GM19035 (cell line): ENCODE measurements at regions not wholly inside any gene's neighbourhood (a gene's known extent, or its start where the extent isn't known, plus 50 kb on each side); places are given as distances from the start of the nearest gene placed in this dataset.

Experiments
- ATAC-seq: cut with Tn5 transposase; IDR thresholded peaks from one replicate; pipeline ENCODE4 v1.9.1; 2021; ENCODE audit not compliant: unreplicated experiment

DNA sequence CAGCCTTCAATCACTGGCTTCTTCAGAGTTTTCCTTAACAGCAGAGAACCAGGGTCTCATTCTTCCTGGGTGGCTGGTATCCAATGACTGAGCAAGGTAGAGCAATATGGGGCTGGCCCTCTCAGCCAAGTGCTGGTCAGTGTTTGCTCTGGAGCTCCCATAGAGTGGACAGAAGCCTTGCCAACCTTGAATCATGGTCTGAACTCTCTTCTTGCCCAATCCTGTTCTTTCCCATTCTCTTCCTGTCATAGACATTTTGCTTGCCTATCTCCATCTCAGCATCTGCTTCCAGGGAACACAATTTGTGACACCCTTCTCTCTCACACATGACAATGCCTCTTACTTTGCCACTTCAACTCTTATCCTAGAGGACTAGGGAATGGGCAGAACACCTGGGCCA is 245.6 kb upstream of the PEX5L start:
- ATAC-seq: no peak

- no peak for ATAC-seq
Measured at GRCh38 chr3:180283251-180283650, 246.5 kb upstream of the PEX5L start.

- no peak for ATAC-seq
Measured at GRCh38 chr3:180284331-180285110, 247.8 kb upstream of the PEX5L start.

- ATAC-seq: no peak
Measured at GRCh38 chr3:180287703-180288102, 251.0 kb upstream of the PEX5L start.

- no peak for ATAC-seq
Measured at GRCh38 chr3:180288816-180289215, 252.1 kb upstream of the PEX5L start.

DNA sequence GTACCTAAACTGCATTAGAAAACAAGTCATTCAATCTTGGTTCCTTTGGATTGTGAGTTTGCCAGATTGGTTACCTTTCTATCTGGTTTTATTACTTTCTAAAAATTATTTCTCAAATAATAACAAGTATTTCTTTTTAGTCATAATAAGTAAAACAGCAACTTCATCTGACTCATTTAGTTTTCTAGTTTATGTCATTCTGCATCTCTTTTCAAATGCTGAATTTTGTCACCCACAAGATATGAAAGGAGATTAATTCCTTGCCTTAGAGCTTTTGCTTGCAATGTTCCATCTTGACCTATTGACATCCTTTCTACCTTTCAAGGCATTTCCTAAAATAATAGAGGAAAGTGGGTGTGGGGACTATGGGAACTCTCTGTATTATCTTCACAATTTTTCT is 253.6 kb upstream of the PEX5L start:
- no peak for ATAC-seq

DNA sequence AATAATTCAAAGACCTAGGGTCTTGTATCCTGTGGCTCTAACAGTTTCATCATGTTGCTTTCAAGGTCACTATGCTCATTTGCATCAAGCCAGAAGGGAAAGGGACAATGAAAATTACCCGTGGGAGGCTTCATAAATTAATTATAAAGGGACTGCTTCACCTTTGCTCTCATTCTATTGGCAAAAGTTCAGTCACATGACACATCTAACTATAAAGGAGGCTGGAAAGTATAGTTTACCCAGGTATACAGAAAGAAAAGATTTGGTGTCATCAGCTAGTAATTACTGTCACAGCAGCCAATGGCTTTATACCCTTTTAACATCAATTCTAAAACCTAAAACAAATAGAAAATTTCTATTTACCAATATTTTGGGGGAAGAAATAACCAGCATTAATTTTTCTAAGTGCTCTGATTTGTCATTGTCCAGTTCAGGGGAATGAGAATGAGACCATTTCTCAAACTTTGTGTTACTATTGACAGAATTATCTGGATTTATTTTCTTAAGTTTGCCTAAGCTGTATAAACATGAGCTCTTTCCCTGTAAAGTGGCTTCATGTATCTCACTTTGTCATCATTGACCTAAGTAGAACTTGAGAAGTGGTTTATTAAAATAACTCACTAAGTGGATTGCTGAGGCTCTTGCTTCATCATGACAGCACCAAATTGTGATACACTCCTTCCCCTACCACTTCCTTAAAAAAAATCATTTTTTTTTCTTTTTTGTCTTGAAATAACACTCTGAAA is 257.7 kb upstream of the PEX5L start:
- no peak for ATAC-seq

DNA sequence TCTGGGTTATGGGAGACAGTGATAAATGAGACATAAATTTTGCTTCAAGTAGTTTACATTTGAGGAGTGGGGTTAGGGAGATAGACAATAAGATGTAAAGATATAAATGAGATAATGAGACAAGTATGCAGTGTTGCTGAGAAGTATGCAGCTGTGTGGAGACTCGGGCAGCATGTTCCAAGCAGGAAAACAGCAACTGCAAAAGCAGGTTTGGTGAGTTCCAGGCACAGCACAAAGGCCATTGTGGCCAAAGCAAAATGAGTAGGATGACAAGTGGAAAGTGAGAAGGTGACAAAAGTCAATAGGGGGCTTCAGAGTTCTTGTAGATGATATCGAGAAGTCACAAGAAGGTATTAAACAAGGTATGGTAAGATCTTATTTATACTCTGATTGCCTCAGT is 259.1 kb upstream of the PEX5L start:
- ATAC-seq: no peak

GRCh38 chr3:180296971-180297370 is 260.2 kb upstream of the PEX5L start:
- no peak for ATAC-seq

GRCh38 chr3:180306155-180306554 is 269.4 kb upstream of the PEX5L start:
- ATAC-seq: no peak

GRCh38 chr3:180306691-180307090 is 270.0 kb upstream of the PEX5L start:
- ATAC-seq: no peak

- no peak for ATAC-seq
Measured at GRCh38 chr3:180311242-180311641, 274.5 kb upstream of the PEX5L start.

GRCh38 chr3:180316321-180316720 is 279.6 kb upstream of the PEX5L start:
- no peak for ATAC-seq

DNA sequence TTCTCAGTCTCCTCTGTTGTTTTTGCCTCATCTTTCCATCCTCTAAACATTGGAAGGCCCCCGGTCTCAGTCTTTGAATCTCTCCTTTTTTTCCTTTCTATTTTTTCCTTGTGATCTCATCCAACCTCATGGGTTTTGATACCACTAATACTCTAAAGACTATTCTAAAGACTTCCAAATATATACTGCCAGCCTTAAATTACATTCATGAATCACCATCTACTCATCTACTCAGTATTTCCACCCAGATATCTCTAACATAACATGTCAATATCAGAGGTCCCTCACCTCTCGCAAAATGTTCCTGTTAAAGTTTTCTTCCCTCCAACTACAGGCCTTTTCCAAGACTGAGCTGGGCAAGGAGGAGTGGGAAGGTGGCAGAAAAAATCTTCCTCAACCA is 282.5 kb upstream of the TTC14 start:
- no peak for ATAC-seq

DNA sequence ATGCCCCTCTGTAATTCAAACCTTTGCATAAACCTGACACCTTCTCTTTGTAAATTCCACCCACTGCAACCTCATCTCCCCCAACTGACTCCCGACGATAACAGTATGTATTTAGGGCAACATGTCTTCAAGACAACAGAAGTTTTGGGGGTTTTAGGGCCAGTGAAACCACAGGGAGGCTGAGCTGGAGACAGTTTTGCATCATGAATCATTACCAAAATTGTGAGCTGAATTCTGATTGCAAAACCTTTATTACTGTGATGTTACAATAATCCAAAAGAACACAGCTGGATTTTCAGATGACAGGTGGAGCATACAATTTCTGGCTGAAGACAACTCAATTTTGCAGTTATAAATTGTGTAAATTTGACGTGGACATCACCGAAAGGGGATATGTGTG is 281.3 kb upstream of the TTC14 start:
- no peak for ATAC-seq

- no peak for ATAC-seq
Measured at GRCh38 chr3:180321534-180321933, 280.4 kb upstream of the TTC14 start.

DNA sequence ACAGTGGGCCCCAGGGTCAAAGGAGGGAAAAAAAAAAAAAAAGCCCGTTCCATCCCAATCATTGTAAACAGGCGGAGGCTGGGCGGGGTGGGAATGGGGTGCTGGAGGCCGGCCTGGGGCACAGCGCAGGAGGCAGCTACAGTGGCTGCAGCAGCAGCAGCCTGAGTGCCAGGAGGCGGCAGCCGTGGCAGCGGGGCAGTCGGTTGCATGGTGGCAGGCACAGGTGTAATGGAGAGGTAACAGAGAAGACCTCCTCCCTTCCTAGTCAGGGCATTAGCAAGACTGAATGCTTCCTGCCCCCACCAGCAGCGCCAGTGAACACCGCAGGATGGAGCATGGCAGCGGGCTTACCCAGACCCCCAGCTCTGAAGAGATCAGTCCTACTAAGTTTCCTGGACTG is 279.1 kb upstream of the TTC14 start:
- ATAC-seq: no peak

GRCh38 chr3:180324791-180325190 is 277.2 kb upstream of the TTC14 start:
- ATAC-seq: no peak

DNA sequence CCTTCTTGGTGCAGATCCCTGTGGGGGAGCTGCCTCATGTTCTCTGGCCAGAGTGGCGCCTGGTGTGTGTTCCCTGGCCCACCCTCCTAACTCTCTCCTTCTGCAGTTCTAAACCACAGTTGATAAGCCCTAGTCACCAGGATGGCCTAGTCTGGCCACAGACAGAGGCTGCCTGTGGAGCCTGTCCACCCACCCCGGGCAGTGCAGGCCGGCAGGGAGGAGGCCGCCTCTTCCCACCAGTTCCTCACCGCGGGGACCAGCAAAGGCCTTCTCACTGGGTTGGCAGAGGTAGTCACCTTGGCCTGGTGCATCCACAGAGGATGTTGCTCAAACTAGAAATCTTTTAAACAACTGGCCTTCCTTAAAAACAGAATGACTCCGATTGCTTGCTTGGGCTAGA is 276.4 kb upstream of the TTC14 start:
- ATAC-seq: no peak

GRCh38 chr3:180325958-180326357 is 276.0 kb upstream of the TTC14 start:
- ATAC-seq: no peak

- peak; percentile 66 for ATAC-seq
Measured at GRCh38 chr3:180329187-180329586, 272.8 kb upstream of the TTC14 start.

DNA sequence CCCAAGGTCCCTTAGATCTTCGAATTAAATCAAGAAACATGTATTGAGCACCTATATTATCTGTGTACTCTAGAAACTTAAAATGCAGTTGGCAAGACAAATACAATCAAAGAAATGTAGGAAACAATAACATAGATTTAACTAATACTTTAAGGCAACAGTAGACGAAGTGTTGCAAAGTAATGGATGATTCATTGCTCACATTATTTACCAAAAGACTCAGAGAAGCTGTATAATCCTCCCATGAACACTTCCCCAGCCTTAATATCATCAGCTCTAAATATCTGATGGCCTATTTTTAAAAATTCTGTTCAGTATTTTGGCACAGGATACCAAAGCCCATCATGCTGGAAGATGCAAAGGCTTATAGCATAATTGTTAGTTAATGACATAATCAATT is 272.1 kb upstream of the TTC14 start:
- ATAC-seq: no peak

- ATAC-seq: no peak
Measured at GRCh38 chr3:180330440-180330839, 271.5 kb upstream of the TTC14 start.
